ENCODE measurements at regions not wholly inside any gene's neighbourhood (a gene's known extent, or its start where the extent isn't known, plus 50 kb on each side); places are given as distances from the start of the nearest gene placed in this dataset.

GRCh38 chr20:24332956-24333355 is 136.5 kb upstream of the SYNDIG1 start:
- TF ChIP-seq POLR2A (IDR thresholded peaks at IDR 0.05) (no peak), CTCF (IDR thresholded peaks at IDR 0.05) (no peak), EP300 (IDR thresholded peaks at IDR 0.05) (no peak), POLR2AphosphoS5 (IDR thresholded peaks at IDR 0.05) (no peak)

Measured in gastroesophageal sphincter (tissue), 3 donors.